ENCODE measurements at regions not wholly inside any gene's neighbourhood (a gene's known extent, or its start where the extent isn't known, plus 50 kb on each side); places are given as distances from the start of the nearest gene placed in this dataset.

DNA sequence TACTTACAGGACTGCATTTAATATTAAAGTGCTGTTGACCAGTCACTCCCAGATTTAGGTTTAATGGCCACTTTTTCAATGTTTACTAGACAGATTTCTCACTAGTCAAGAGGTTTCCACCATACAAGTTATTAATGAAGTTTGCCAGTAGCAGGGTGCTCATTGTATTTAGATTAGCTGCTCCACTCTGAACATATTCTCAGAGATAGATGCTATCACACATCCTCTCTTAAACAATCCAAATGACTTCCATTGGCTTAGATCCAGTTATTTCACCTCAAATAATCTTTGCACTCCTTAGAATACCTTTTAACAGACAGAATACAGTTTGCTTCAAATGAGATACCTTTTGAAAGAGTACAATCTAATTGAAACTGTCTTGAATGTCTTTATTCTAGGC, 276.1 kb downstream of the HDGFL1 start:
- no peak for TF ChIP-seq CTCF (tag by site-specific recombination; IDR thresholded peaks at IDR 0.05)
- no peak for TF ChIP-seq ZNF423 (tag by site-specific recombination; IDR thresholded peaks at IDR 0.05)
- TF ChIP-seq ZNF830 (tag by site-specific recombination; IDR thresholded peaks at IDR 0.05; ENCODE audit: low read depth): no peak
- TF ChIP-seq, protein P1, sequence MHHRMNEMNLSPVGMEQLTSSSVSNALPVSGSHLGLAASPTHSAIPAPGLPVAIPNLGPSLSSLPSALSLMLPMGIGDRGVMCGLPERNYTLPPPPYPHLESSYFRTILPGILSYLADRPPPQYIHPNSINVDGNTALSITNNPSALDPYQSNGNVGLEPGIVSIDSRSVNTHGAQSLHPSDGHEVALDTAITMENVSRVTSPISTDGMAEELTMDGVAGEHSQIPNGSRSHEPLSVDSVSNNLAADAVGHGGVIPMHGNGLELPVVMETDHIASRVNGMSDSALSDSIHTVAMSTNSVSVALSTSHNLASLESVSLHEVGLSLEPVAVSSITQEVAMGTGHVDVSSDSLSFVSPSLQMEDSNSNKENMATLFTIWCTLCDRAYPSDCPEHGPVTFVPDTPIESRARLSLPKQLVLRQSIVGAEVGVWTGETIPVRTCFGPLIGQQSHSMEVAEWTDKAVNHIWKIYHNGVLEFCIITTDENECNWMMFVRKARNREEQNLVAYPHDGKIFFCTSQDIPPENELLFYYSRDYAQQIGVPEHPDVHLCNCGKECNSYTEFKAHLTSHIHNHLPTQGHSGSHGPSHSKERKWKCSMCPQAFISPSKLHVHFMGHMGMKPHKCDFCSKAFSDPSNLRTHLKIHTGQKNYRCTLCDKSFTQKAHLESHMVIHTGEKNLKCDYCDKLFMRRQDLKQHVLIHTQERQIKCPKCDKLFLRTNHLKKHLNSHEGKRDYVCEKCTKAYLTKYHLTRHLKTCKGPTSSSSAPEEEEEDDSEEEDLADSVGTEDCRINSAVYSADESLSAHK (tag by site-specific recombination; IDR thresholded peaks at IDR 0.05): no peak
- TF ChIP-seq ZNF660 (tag by site-specific recombination; IDR thresholded peaks at IDR 0.05): no peak
